A673 (cell line): ENCODE measurements at regions not wholly inside any gene's neighbourhood (a gene's known extent, or its start where the extent isn't known, plus 50 kb on each side); places are given as distances from the start of the nearest gene placed in this dataset.

ENCODE experiments used
- BruUV-seq: library from RNA; stranded (reverse); fragments of 400-500 nt; replicated peaks from 2 replicates; lab custom pipeline; 2021; lab: Mats Ljungman, UMichigan
- CTCF ChIA-PET: fragments of 300-600 bp; sonication (Branson Sonifier 250); formaldehyde crosslinking; loops from one replicate; lab custom pipeline; 2022; ENCODE audit warnings: antibody characterized with exemption; lab: Charles Lee
- POLR2A ChIA-PET: fragments of 300-600 bp; sonication (Branson Sonifier 250); formaldehyde crosslinking; loops from one replicate; lab custom pipeline; 2022; ENCODE audit warnings: antibody characterized with exemption; ENCODE audit not compliant: low non-redundant PET; lab: Charles Lee
- DNase-seq: peaks from one replicate; pipeline ENCODE4 v3.0.0-alpha.2; 2015; ENCODE audit warnings: low spot score
- H3K27ac ChIP-seq: fragments of 200-600 bp; sonication (generic); 2 replicates; pipeline ENCODE4 v1.5.1; 2016; ENCODE audit warnings: mixed run types, low read depth, mild to moderate bottlenecking, mixed read lengths, antibody characterized with exemption, low read length; ENCODE audit not compliant: poor library complexity, severe bottlenecking
- H3K27me3 ChIP-seq: fragments of 200-600 bp; sonication (generic); replicated peaks from 2 replicates; pipeline ENCODE4 v1.6.1; 2017; ENCODE audit warnings: mixed run types, low read depth, mild to moderate bottlenecking, mixed read lengths, antibody characterized with exemption, low read length; ENCODE audit not compliant: insufficient read depth, poor library complexity
- H3K36me3 ChIP-seq: fragments of 200-600 bp; sonication (generic); 2 replicates; pipeline ENCODE4 v1.6.1; 2016; ENCODE audit warnings: mixed run types, mild to moderate bottlenecking, mixed read lengths, antibody characterized with exemption, low read length; ENCODE audit not compliant: insufficient read depth, poor library complexity, severe bottlenecking
- H3K4me1 ChIP-seq: fragments of 200-600 bp; sonication (generic); 2 replicates; pipeline ENCODE4 v1.6.1; 2017; ENCODE audit warnings: mixed run types, mild to moderate bottlenecking, mixed read lengths, antibody characterized with exemption, low read length; ENCODE audit not compliant: insufficient read depth, poor library complexity, severe bottlenecking
- H3K4me3 ChIP-seq: fragments of 200-600 bp; sonication (generic); 2 replicates; pipeline ENCODE4 v1.5.1; 2016; ENCODE audit warnings: low read depth, mixed run types, mild to moderate bottlenecking, mixed read lengths, low read length; ENCODE audit not compliant: poor library complexity, severe bottlenecking
- H3K9me3 ChIP-seq: fragments of 200-600 bp; sonication (generic); 2 replicates; pipeline ENCODE4 v1.6.1; 2016; ENCODE audit warnings: mixed run types, low read depth, mild to moderate bottlenecking, mixed read lengths, antibody characterized with exemption, low read length; ENCODE audit not compliant: poor library complexity, severe bottlenecking
- EZH2 ChIP-seq: fragments of 200-600 bp; sonication (generic); IDR thresholded peaks from 2 replicates; pipeline ENCODE4 v1.6.1; 2017; ENCODE audit warnings: borderline replicate concordance, low read depth, mild to moderate bottlenecking, mixed read lengths, antibody characterized with exemption, low read length; ENCODE audit not compliant: poor library complexity, severe bottlenecking
- intact Hi-C: fragments of 100-400 bp; cut with micrococcal nuclease; formaldehyde crosslinking; loops from one replicate; pipeline ENCODE4 v1.10.0; 2022; ENCODE audit not compliant: unreplicated experiment
- TF ChIP-seq, protein P1 (sequence below): fragments of 300-800, 200-600 bp; sonication (generic); conservative IDR thresholded peaks from 2 replicates; pipeline ENCODE4 v1.5.1; 2017; ENCODE audit warnings: low read depth, mild to moderate bottlenecking, antibody characterized with exemption, low read length, moderate library complexity, mixed read lengths

DNA sequence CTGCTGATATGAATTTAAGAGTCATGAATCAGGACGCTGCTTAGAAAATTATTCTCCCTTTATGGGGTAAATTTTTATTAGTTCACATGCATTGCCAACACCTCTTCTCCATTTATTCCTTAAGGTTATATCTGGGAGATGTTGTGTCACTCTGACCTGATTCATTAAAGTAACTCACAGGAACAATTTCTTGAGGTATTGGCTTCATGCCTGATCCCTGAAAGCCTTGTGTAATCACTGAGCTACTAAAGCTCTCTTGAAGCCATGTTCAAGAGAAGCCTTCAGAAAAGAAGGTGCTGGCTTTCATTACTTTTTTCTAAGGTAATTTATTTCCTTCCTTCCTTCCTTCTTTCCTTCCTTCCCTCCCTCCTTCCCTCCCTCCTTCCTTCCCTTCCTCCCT is 420.6 kb downstream of the RAB38 start:
- Histone ChIP-seq H3K4me1 (no peaks in the 10 kb centered on the region), H3K4me3 (no peak overlapping the region), H3K36me3 (no peaks in the 10 kb centered on the region), H3K27ac (no peak overlapping the region), H3K9me3 (no peaks in the 10 kb centered on the region), H3K27me3 (peaks cover 15% of the 10 kb centered on the region)
- CTCF ChIA-PET = no interaction called here
- intact Hi-C loops = no loop called here
- no peak for DNase-seq
- BruUV-seq = no TSS peak
- POLR2A ChIA-PET = no interaction called here
- TF ChIP-seq, protein P1, sequence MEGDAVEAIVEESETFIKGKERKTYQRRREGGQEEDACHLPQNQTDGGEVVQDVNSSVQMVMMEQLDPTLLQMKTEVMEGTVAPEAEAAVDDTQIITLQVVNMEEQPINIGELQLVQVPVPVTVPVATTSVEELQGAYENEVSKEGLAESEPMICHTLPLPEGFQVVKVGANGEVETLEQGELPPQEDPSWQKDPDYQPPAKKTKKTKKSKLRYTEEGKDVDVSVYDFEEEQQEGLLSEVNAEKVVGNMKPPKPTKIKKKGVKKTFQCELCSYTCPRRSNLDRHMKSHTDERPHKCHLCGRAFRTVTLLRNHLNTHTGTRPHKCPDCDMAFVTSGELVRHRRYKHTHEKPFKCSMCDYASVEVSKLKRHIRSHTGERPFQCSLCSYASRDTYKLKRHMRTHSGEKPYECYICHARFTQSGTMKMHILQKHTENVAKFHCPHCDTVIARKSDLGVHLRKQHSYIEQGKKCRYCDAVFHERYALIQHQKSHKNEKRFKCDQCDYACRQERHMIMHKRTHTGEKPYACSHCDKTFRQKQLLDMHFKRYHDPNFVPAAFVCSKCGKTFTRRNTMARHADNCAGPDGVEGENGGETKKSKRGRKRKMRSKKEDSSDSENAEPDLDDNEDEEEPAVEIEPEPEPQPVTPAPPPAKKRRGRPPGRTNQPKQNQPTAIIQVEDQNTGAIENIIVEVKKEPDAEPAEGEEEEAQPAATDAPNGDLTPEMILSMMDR = no peak
- no peak for TF ChIP-seq EZH2

DNA sequence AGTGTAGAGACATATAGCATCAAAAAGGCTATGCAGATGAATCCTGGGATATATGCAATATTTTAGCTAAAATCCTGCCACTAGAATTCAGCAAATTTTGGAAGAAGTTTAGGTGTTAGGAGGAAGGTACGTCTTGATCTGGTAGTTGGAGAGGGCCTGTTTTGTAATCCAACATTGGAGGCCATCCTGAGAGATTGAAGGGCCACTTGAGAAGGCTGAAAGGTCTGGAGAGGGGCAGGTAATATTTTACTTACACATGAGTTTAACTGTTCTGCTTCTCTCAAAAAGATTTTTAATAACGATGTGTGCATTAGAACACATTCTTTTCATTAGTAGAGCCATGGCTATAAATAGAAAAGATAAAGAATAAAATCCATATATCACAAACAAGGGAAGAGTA is 422.1 kb downstream of the RAB38 start:
- POLR2A ChIA-PET = interaction anchor here (0.5 kb wide), 1 partner anchor 797 kb away, joined by 9 read pairs; no protein-coding TSS in a partner anchor
- Histone ChIP-seq H3K36me3 (no peaks in the 10 kb centered on the region), H3K27ac (no peak overlapping the region), H3K4me3 (no peak overlapping the region), H3K27me3 (peaks cover 15% of the 10 kb centered on the region), H3K4me1 (no peaks in the 10 kb centered on the region), H3K9me3 (no peaks in the 10 kb centered on the region)
- TF ChIP-seq, protein P1 = no peak
- TF ChIP-seq EZH2 = no peak
- BruUV-seq = no TSS peak
- CTCF ChIA-PET = no interaction called here
- intact Hi-C loops = no loop called here
- DNase-seq = no peak

DNA sequence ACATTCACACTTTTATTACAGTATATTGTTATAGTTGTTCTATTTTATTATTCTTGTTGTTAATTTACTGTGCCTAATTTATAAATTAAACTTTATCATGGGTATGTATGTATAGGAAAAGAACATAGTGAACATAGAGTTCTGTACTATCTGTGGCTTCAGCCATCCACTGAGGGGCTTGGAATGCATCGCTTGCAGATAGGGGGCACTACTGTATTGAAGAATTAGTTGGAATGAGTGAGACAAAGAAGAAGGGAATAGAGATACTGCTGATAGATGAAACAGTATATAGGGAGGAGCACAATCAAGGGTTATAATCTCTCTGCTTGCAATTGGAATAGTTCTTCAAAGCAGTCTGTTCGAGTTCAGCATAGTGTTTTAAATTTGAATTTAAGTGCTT is 432.2 kb downstream of the RAB38 start:
- H3K4me1 ChIP-seq = peaks cover 5% of the 10 kb centered on the region
- no peaks in the 10 kb centered on the region for H3K9me3 ChIP-seq
- no TSS peak for BruUV-seq
- POLR2A ChIA-PET = no interaction called here
- no peak overlapping the region for H3K4me3 ChIP-seq
- H3K27ac ChIP-seq = no peak overlapping the region
- DNase-seq = peak; percentile 60
- H3K36me3 ChIP-seq = no peaks in the 10 kb centered on the region
- intact Hi-C loops = no loop called here
- TF ChIP-seq, protein P1 = peak; percentile 76
- TF ChIP-seq EZH2 = no peak
- CTCF ChIA-PET = no interaction called here
- peaks cover 23% of the 10 kb centered on the region for H3K27me3 ChIP-seq
